Endothelial cell of umbilical vein (primary cell): ENCODE measurements at regions not wholly inside any gene's neighbourhood (a gene's known extent, or its start where the extent isn't known, plus 50 kb on each side); places are given as distances from the start of the nearest gene placed in this dataset.

ENCODE experiments used
- BruUV-seq: library from RNA; stranded (reverse); fragments of 400-500 nt; replicated peaks from 2 replicates; lab custom pipeline; 2021; lab: Mats Ljungman, UMichigan
- CTCF ChIA-PET: fragments of 300-600, 350-600 bp; sonication (Branson Sonifier 250); formaldehyde crosslinking; loops from one replicate; lab custom pipeline; 2021; ENCODE audit warnings: antibody characterized with exemption, inconsistent platforms; lab: Charles Lee
- POLR2A ChIA-PET: fragments of 300-600, 350-600 bp; sonication (Branson Sonifier 250); formaldehyde crosslinking; loops from one replicate; lab custom pipeline; 2021; ENCODE audit warnings: antibody characterized with exemption, inconsistent platforms; lab: Charles Lee
- DNase-seq: peaks from one replicate; pipeline ENCODE4 v3.0.0-alpha.2; 2011; ENCODE audit warnings: low read depth, low spot score
- FAIRE-seq: peaks from 2 replicates; lab custom pipeline; 2011; peaks lifted over from hg19 to GRCh38; lab: Jason Lieb, UNC
- H2AFZ ChIP-seq: 2 replicates; pipeline ENCODE4 v1.6.0; 2012; ENCODE audit warnings: low read depth, low read length, control low read depth, inconsistent platforms
- H3K27ac ChIP-seq: 2 replicates; pipeline ENCODE4 v1.5.1; 2011; ENCODE audit warnings: low read depth, mild to moderate bottlenecking, control low read depth, low read length, moderate library complexity; ENCODE audit not compliant: insufficient read depth
- H3K27me3 ChIP-seq, 2 experiments: 2 replicates each; pipeline versions ENCODE4 v1.6.0 to v1.6.1; 2011; ENCODE audit warnings: low read length in 2 of 2, mixed read lengths in 1 of 2; ENCODE audit not compliant: control insufficient read depth in 2 of 2, insufficient read depth in 2 of 2
- H3K36me3 ChIP-seq, 2 experiments: 2 replicates in 1 of 2; 3 replicates in 1 of 2; pipeline ENCODE4 v1.5.1; 2011; ENCODE audit warnings: low read length in 2 of 2, mild to moderate bottlenecking in 1 of 2, moderate library complexity in 1 of 2; ENCODE audit not compliant: control insufficient read depth in 2 of 2, insufficient read depth in 2 of 2; ENCODE audit errors: extremely low read depth in 1 of 2
- H3K4me1 ChIP-seq: 3 replicates; pipeline ENCODE4 v1.5.1; 2011; ENCODE audit warnings: mild to moderate bottlenecking, low read length; ENCODE audit not compliant: control insufficient read depth, insufficient read depth; ENCODE audit errors: extremely low read depth
- H3K4me2 ChIP-seq: 2 replicates; pipeline ENCODE4 v1.6.1; 2011; ENCODE audit warnings: low read length, control low read depth, mixed read lengths; ENCODE audit not compliant: insufficient read depth
- H3K4me3 ChIP-seq, 3 experiments: fragments of 200-600 bp in 1 of 3; sonication (generic), shearing (Covaris generic) in 1 of 3; replicated peaks in 1 of 3; 2 replicates each; pipeline ENCODE4 v1.5.1; 2011 to 2016; ENCODE audit warnings: control low read depth in 3 of 3, low read length in 3 of 3, mild to moderate bottlenecking in 2 of 3, inconsistent platforms in 1 of 3, low read depth in 1 of 3, moderate library complexity in 1 of 3; ENCODE audit not compliant: insufficient read depth in 1 of 3
- H3K79me2 ChIP-seq: 2 replicates; pipeline ENCODE4 v1.6.0; 2012; ENCODE audit warnings: low read length, inconsistent platforms; ENCODE audit not compliant: control insufficient read depth, insufficient read depth
- H3K9ac ChIP-seq: replicated peaks from 2 replicates; pipeline ENCODE3; 2011; ENCODE audit warnings: low read length, control low read depth; ENCODE audit not compliant: insufficient read depth; ENCODE audit errors: extremely low read depth
- H3K9me1 ChIP-seq: replicated peaks from 3 replicates; pipeline ENCODE4 v1.6.0; 2011; ENCODE audit warnings: mild to moderate bottlenecking, low read length; ENCODE audit not compliant: control insufficient read depth, insufficient read depth; ENCODE audit errors: extremely low read depth
- H3K9me3 ChIP-seq: replicated peaks from 2 replicates; pipeline ENCODE4 v1.5.1; 2012; ENCODE audit warnings: low read length, inconsistent platforms; ENCODE audit not compliant: control insufficient read depth, insufficient read depth
- H4K20me1 ChIP-seq: replicated peaks from 2 replicates; pipeline ENCODE3; 2011; ENCODE audit warnings: mild to moderate bottlenecking, low read length; ENCODE audit not compliant: control insufficient read depth, insufficient read depth; ENCODE audit errors: extremely low read depth
- EZH2 ChIP-seq: IDR thresholded peaks from 2 replicates; pipeline ENCODE4 v1.6.1; 2012; ENCODE audit warnings: borderline replicate concordance, low read depth, mild to moderate bottlenecking, moderate library complexity, low read length, inconsistent platforms; ENCODE audit not compliant: severe bottlenecking
- FOS ChIP-seq: IDR thresholded peaks from 2 replicates; pipeline ENCODE4 v1.6.1; 2011; ENCODE audit warnings: mild to moderate bottlenecking, low read length, moderate library complexity, borderline replicate concordance; ENCODE audit not compliant: insufficient read depth
- GATA2 ChIP-seq: IDR thresholded peaks from 2 replicates; pipeline ENCODE4 v1.7.0; 2011; ENCODE audit warnings: low read depth, mild to moderate bottlenecking, moderate library complexity, mixed read lengths, low read length; ENCODE audit not compliant: insufficient read length, insufficient read depth
- MYC ChIP-seq: IDR thresholded peaks from one replicate; pipeline ENCODE4 v1.6.1; 2011; ENCODE audit warnings: mild to moderate bottlenecking, low read depth, low read length
- POLR2A ChIP-seq: IDR thresholded peaks from 2 replicates; pipeline ENCODE4 v1.6.1; 2012; ENCODE audit warnings: low read depth, mild to moderate bottlenecking, control low read depth, low read length
- dilution Hi-C: fragments of 300-500 bp; cut with MboI; formaldehyde crosslinking; loops from one replicate; pipeline ENCODE4 v1.15.0; 2019; ENCODE audit warnings: low sequenced_read_pairs; ENCODE audit not compliant: extremely low pct_ligation_motif_present
- intact Hi-C: fragments of 100-400 bp; cut with micrococcal nuclease; formaldehyde crosslinking; loops from one replicate; pipeline ENCODE4 v1.10.0; 2022
- TF ChIP-seq, protein P1 (sequence below): IDR thresholded peaks from 2 replicates; pipeline ENCODE4 v1.6.1; 2011; ENCODE audit not compliant: insufficient read depth, insufficient read length

DNA sequence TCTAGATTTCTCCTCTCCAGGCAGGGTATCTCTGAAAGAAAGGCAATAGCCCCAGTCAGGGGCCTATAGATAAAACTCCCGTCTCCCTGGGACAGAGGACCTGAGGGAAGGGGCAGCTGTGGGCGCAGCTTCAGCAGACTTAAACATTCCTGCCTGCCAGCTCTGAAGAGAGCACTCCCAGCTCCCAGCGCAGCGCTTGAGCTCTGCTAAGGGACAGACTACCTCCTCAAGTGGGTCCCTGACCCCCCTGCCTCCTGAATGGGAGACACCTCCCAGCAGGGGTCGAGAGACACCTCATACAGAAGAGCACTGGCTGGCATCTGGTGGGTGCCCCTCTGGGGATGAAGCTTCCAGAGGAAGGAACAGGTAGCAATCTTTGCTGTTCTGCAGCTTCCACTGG is 556.9 kb downstream of the EPM2A start:
- intact Hi-C loops = no loop called here
- no peaks in the 10 kb centered on the region for H4K20me1 ChIP-seq
- no peak for FAIRE-seq

GRCh38 chr6:145187491-145188206 is 547.7 kb downstream of the EPM2A start:
- Histone ChIP-seq H3K27ac (no peak overlapping the region), H4K20me1 (no peaks in the 10 kb centered on the region), H3K79me2 (no peaks in the 10 kb centered on the region), H3K9ac (no peak overlapping the region), H3K4me1 (no peaks in the 10 kb centered on the region), H3K27me3 (no peaks in the 10 kb centered on the region), H2AFZ (no peak overlapping the region), H3K4me3 (no peak overlapping the region), H3K36me3 (no peaks in the 10 kb centered on the region), H3K9me1 (no peaks in the 10 kb centered on the region), H3K4me2 (no peak overlapping the region), H3K9me3 (no peaks in the 10 kb centered on the region)
- dilution Hi-C loops (no loop called here), intact Hi-C loops (no loop called here)
- POLR2A ChIA-PET = no interaction called here
- FAIRE-seq (no peak), DNase-seq (no peak)
- BruUV-seq = no TSS peak
- CTCF ChIA-PET = interaction anchor here (1.2 to 1.4 kb wide), 2 partner anchors 12 to 15 kb away, joined by 3 to 4 read pairs; no protein-coding TSS in a partner anchor
- TF ChIP-seq GATA2 = no peak
- no peak for TF ChIP-seq FOS
- TF ChIP-seq MYC = no peak

More for the DNA sequence above, 556.9 kb downstream of the EPM2A start:
- Histone ChIP-seq H3K4me2 (no peak overlapping the region), H3K27me3 (no peaks in the 10 kb centered on the region), H3K36me3 (no peaks in the 10 kb centered on the region), H3K9me1 (no peaks in the 10 kb centered on the region), H2AFZ (no peak overlapping the region), H3K4me1 (no peaks in the 10 kb centered on the region), H3K9ac (no peak overlapping the region), H3K79me2 (no peaks in the 10 kb centered on the region), H3K27ac (no peak overlapping the region), H3K9me3 (no peaks in the 10 kb centered on the region), H3K4me3 (no peak overlapping the region)
- ChIA-PET POLR2A (no interaction called here), CTCF (no interaction called here)
- dilution Hi-C loops = no loop called here
- TF ChIP-seq POLR2A = no peak
- TF ChIP-seq, protein P1, sequence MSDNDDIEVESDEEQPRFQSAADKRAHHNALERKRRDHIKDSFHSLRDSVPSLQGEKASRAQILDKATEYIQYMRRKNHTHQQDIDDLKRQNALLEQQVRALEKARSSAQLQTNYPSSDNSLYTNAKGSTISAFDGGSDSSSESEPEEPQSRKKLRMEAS = no peak
- TF ChIP-seq EZH2 = no peak
- no peak for TF ChIP-seq GATA2
- no peak for TF ChIP-seq FOS
- no peak for TF ChIP-seq MYC
- no TSS peak for BruUV-seq
- DNase-seq = no peak
